Central memory CD4-positive, alpha-beta T cell (primary cell): ENCODE measurements at regions not wholly inside any gene's neighbourhood (a gene's known extent, or its start where the extent isn't known, plus 50 kb on each side); places are given as distances from the start of the nearest gene placed in this dataset.
"Not testable (repeated sequence)": the region's sequence is repeated elsewhere in the genome, so short reads cannot be mapped to it uniquely, and the experiment has no call there.

Experiments
- DNase-seq: peaks from one replicate; pipeline ENCODE4 v3.0.0; 2022

DNA sequence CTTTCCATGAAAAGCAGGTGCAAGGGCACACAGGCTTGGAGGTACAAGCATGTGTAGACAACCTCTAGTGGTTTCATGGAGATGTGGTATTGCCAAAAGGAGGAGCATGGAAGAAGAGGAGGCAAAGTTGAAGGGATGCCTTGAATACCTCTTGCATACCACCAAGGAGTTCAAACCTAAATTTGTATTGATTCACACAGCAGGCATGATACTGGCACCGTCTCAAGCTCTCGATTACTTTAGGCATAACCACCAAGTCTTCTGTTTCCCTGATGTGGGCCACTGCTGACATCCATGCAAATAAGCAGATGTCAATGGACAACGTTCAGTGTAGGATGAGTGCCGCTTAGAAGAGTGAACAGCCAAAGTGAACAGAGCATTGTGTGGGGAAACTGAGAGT, 87.1 kb downstream of the SCN11A start:
- DNase-seq: no peak

DNA sequence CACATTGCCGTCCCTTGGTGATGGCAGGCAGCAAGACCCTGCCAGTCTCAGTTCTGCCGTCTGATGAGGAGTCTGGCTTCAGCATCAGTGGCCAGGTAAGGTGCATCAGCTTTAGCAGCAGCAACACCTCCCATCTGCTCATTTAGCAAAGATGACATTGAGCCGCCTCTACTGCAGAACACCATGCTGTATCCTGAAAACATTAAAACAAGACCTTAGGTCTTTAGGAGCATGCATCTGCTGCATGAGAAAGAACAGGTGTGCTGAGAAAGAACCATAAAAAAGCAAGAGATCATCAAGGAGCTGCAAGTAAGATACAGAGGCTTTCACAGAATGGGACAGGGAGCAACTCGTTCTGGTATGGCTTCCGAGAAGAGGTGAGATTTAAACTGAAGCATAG, 87.5 kb downstream of the SCN11A start:
- no peak for DNase-seq

DNA sequence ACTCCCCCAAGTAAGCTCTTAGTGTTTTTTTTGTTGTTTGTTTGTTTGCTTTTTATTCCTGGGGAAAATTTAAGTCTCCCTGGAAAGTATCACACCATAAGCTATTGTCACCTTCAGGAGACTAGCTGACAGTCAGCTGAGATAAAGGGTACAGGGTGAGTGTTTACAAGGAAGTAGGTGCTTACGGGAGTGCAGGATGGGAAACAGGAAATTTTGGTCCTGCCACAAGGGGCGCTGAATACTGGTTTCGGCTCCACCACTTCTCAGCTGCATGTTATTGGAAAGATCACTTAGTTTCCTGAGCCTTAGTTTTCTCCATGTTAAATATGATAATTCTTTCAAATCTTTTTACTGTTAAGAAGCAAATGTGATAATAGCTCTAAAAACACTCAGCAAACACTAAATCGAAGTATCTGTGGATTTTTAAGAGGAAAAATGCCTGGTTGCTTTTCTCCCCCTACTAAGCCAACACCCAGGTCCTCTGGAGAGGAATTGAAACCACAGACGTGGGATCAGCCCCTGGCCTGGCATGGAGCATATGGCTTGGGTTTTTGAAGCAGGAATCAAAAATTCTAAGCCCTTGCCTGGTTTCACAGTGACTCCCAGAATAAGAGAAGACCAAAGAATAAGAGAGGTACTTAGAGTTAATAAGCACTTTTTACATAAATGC, 90.7 kb downstream of the SCN11A start:
- DNase-seq: no peak

- no peak for DNase-seq
Measured at GRCh38 chr3:38960042-38960622, 91.6 kb downstream of the SCN11A start.

DNA sequence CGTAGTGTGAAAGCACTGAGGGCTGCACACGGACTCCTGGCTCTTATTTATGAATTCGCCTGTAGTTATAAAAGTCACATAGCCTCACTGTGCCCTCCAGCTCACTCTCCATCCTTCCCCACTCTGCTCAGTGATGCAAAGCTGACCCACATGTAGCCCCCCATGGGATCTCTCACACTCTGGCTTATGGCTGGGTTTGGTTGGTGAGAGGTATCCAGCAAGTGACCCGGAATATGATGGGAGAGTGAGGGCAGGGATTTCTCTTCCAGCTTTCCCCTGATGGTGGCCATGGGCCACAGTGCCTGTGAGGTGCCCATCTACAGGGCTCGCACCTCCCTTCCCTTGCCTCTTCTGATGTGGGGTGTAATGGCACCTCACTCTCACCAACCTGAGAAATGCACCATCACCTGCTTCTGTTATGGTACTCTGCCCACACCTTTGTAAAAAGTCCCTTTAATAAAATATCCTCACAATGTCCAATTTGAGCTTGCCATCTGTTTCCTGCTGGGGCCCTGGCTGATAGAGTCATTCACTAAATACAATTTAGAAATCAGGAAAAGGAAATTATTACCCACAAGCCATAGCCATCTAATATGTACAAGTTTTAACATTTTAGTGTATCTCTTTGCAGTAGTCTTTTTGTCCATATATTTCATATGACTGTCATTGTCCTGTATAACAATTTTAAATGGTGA, 93.6 kb downstream of the SCN11A start:
- DNase-seq: no peak

DNA sequence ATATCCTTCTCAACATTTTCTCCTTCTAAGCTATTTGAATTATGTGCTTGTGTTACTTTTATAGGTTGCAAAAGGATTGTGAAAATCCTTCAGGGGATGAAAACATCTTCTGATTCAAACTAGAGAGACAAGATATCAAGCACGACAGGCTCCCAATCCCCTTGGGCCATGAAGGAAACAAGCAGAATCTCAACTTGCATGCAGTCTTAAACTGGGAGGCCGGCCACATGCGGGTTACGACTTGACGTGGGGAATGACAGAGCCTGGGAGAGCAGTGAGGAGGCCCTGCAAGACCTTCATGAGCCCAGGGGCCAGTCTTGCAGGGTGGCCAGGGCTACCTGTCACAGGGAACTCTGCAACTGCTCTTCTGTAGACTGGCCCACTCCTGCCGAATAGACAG, 94.4 kb downstream of the SCN11A start:
- DNase-seq: no peak

GRCh38 chr3:38952721-38953120, 99.0 kb downstream of the SCN11A start:
- no peak for DNase-seq

DNA sequence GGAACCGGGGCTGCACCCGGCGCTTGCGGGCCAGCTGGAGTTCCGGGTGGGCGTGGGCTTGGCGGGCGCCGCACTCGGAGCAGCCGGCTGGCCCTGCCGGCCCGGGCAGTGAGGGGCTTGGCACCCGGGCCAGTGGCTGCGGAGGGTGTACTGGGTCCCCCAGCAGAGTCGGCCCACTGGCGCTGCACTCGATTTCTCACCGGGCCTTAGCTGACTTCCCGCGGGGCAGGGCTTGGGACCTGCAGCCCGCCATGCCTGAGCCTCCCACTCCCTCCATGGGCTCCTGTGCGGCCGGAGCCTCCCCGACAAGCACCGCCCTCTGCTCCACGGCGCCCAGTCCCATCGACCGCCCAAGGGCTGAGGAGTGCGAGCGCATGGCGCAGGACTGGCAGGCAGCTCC, 100.6 kb downstream of the SCN11A start:
- DNase-seq: not testable (repeated sequence)

- DNase-seq: no peak
Measured at GRCh38 chr3:38950581-38950980, 101.2 kb downstream of the SCN11A start.

DNA sequence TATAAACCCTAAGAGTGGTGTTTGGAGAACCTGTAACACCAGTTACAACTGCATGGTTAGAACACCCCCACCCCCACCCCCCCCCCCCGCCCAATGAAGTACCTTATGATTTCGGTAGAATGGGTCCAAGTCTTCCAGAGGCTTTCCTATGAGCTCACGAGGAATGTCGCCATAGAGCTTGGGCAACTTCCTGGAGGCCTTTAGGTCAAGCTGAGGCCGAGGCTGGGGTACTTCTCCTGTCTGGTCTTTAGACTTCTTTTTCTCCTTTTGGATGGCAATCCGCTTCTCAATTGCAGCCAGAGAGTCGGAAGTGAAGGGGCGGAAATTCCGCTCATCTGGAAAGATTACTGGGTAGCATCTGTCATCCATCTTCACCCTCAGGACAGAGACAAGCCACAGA, 101.8 kb downstream of the SCN11A start:
- DNase-seq: no peak

GRCh38 chr3:38940394-38940793, 111.3 kb downstream of the SCN11A start:
- DNase-seq: no peak

DNA sequence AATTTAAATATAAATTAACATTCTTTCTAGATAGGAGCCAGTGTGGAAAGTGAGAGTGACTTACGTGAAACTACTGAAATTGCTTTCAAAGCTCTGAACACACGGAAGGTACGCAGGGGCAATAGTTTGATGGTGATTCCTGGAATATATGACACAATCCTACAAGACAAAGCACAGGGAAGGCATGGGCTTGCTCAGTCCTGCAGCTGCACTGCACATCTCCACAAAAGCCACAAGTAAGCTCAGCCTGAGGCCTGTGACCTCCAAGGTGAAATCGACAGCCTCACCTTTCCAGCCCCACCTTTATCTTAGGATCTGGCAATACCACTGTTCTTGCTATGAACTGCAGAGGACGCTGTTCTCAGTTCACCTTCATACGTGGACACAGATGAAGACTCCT, 109.3 kb upstream of the SCN10A start:
- no peak for DNase-seq

GRCh38 chr3:38916706-38917105, 100.7 kb upstream of the SCN10A start:
- DNase-seq: no peak

- no peak for DNase-seq
Measured at GRCh38 chr3:38907426-38907825, 91.4 kb upstream of the SCN10A start.

GRCh38 chr3:38890426-38890825, 74.4 kb upstream of the SCN10A start:
- DNase-seq: no peak

DNA sequence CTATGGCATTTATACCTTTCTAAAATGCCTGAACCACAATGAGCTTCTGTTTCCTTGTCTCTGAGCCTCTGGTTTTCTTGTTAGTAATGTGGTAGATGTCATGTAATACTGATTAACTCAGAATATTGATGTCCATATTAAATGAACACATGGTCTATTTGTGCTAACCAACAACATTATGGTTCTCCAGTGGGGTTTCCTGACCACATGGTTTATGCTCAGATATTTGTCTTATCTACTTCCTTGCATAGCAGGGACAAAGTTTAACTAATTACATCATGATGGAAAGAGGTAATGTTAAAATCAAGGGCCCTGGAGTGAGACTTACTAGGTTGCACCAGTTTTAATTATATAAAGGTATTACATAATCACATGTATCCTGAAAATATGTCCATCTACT, 62.6 kb upstream of the SCN10A start:
- no peak for DNase-seq
